Epithelial cell of esophagus (primary cell): ENCODE measurements at regions not wholly inside any gene's neighbourhood (a gene's known extent, or its start where the extent isn't known, plus 50 kb on each side); places are given as distances from the start of the nearest gene placed in this dataset.
"Not testable (repeated sequence)": the region's sequence is repeated elsewhere in the genome, so short reads cannot be mapped to it uniquely, and the experiment has no call there.

Experiments
- DNase-seq: peaks from one replicate; pipeline ENCODE4 v3.0.0; 2010; ENCODE audit warnings: low read depth
- H3K4me3 ChIP-seq: 2 replicates; pipeline ENCODE4 v1.5.1; 2011; ENCODE audit warnings: mild to moderate bottlenecking, low read length, control low read depth
- CTCF ChIP-seq: IDR thresholded peaks from 2 replicates; pipeline ENCODE4 v1.5.1; 2011; ENCODE audit warnings: low read depth, mild to moderate bottlenecking, low read length, control low read depth, inconsistent platforms; ENCODE audit not compliant: insufficient read depth; ENCODE audit errors: missing control alignments

- no peak for DNase-seq
- no peak for TF ChIP-seq CTCF
- H3K4me3 ChIP-seq = no peak overlapping the region
These were observed 166.2 kb downstream of the AVL9 start for GRCh38 chr7:32661501-32661900.

- no peak for DNase-seq
- TF ChIP-seq CTCF = no peak
- H3K4me3 ChIP-seq = no peak overlapping the region
These were observed 165.6 kb downstream of the AVL9 start for GRCh38 chr7:32660936-32661335.

GRCh38 chr7:32659853-32660252 lies 164.6 kb downstream of the AVL9 start:
- DNase-seq = no peak

GRCh38 chr7:32658467-32658869 lies 163.2 kb downstream of the AVL9 start:
- no peak overlapping the region for H3K4me3 ChIP-seq
- no peak for DNase-seq
- no peak for TF ChIP-seq CTCF

More at GRCh38 chr7:32659853-32660252, 164.6 kb downstream of the AVL9 start:
- no peak for TF ChIP-seq CTCF
- no peak overlapping the region for H3K4me3 ChIP-seq

- no peak for TF ChIP-seq CTCF
- DNase-seq = peak; percentile 81
- H3K4me3 ChIP-seq = no peak overlapping the region
These were observed 162.7 kb downstream of the AVL9 start for GRCh38 chr7:32658034-32658433.

GRCh38 chr7:32654549-32654948 lies 159.3 kb downstream of the AVL9 start:
- H3K4me3 ChIP-seq = not testable (repeated sequence)
- peak; percentile 9 for DNase-seq

GRCh38 chr7:32650356-32650755 lies 155.1 kb downstream of the AVL9 start:
- DNase-seq, H3K4me3 ChIP-seq: not testable (repeated sequence)

GRCh38 chr7:32648408-32649156 lies 153.3 kb downstream of the AVL9 start:
- TF ChIP-seq CTCF = no peak
- H3K4me3 ChIP-seq = no peak overlapping the region
- no peak for DNase-seq

GRCh38 chr7:32645255-32645654 lies 150.0 kb downstream of the AVL9 start:
- not testable (repeated sequence) for H3K4me3 ChIP-seq, DNase-seq
